Calu3 (cell line): ENCODE measurements at regions not wholly inside any gene's neighbourhood (a gene's known extent, or its start where the extent isn't known, plus 50 kb on each side); places are given as distances from the start of the nearest gene placed in this dataset.

Experiments used
- BruUV-seq: library from RNA; stranded (reverse); fragments of 400-500 nt; replicated peaks from 2 replicates; lab custom pipeline; 2021; lab: Mats Ljungman, UMichigan
- CTCF ChIA-PET: fragments of 300-600 bp; sonication (Branson Sonifier 250); formaldehyde crosslinking; loops from one replicate; lab custom pipeline; 2022; ENCODE audit warnings: antibody characterized with exemption; lab: Charles Lee
- DNase-seq: peaks from one replicate; pipeline ENCODE4 v3.0.0; 2022
- H3K27ac Mint-ChIP-seq: one replicate; pipeline ENCODE4 v1.8.0; 2022; ENCODE audit warnings: mixed read lengths; ENCODE audit not compliant: unreplicated experiment
- H3K27me3 Mint-ChIP-seq: one replicate; pipeline ENCODE4 v1.8.0; 2022; ENCODE audit warnings: mixed read lengths; ENCODE audit not compliant: unreplicated experiment
- H3K36me3 Mint-ChIP-seq: one replicate; pipeline ENCODE4 v1.8.0; 2022; ENCODE audit warnings: mild to moderate bottlenecking, moderate library complexity, mixed read lengths; ENCODE audit not compliant: insufficient read depth, unreplicated experiment
- H3K4me1 Mint-ChIP-seq: one replicate; pipeline ENCODE4 v1.8.0; 2022; ENCODE audit warnings: mild to moderate bottlenecking, low read depth, mixed read lengths; ENCODE audit not compliant: unreplicated experiment
- H3K4me3 Mint-ChIP-seq: one replicate; pipeline ENCODE4 v1.8.0; 2022; ENCODE audit warnings: mild to moderate bottlenecking, low read depth, moderate library complexity, mixed read lengths; ENCODE audit not compliant: unreplicated experiment
- H3K9me3 Mint-ChIP-seq: one replicate; pipeline ENCODE4 v1.8.0; 2022; ENCODE audit warnings: low read depth, mixed read lengths; ENCODE audit not compliant: unreplicated experiment
- intact Hi-C: fragments of 100-400 bp; cut with micrococcal nuclease; formaldehyde crosslinking; loops from one replicate; pipeline ENCODE4 v1.10.0; 2022; ENCODE audit not compliant: unreplicated experiment
- TF ChIP-seq, protein P1 (sequence below): fragments of 200-600 bp; IDR thresholded peaks from one replicate; pipeline ENCODE4 v1.8.0; 2022; ENCODE audit warnings: antibody characterized with exemption; ENCODE audit not compliant: unreplicated experiment

DNA sequence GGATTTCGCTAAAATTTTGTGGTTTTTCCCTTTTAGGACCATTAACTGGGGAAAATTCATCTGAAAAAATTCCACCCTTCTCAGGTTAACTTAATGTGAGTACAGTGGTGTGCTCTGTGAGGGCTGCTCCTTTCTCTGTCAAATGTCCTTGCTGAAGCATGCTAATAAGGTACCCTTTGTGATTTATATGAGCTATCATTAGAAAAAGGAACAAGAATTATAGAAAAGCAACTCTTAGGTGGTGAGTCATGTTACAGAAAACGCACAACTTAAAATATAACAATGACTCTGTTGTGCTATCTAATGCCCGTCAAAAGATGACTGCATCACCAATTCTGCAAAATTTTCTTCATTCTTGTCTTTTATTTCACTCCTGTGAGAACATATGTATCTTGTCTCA is 162.0 kb upstream of the MAGI2 start:
- BruUV-seq, result no TSS peak
- no peaks in the 10 kb centered on the region for H3K27me3 Mint-ChIP-seq
- H3K4me1 Mint-ChIP-seq, result peaks cover 15% of the 10 kb centered on the region
- CTCF ChIA-PET, result no interaction called here
- H3K27ac Mint-ChIP-seq, result no peak overlapping the region
- intact Hi-C loops, result no loop called here
- no peak for DNase-seq
- H3K36me3 Mint-ChIP-seq, result no peaks in the 10 kb centered on the region
- no peak overlapping the region for H3K4me3 Mint-ChIP-seq
- TF ChIP-seq, protein P1, sequence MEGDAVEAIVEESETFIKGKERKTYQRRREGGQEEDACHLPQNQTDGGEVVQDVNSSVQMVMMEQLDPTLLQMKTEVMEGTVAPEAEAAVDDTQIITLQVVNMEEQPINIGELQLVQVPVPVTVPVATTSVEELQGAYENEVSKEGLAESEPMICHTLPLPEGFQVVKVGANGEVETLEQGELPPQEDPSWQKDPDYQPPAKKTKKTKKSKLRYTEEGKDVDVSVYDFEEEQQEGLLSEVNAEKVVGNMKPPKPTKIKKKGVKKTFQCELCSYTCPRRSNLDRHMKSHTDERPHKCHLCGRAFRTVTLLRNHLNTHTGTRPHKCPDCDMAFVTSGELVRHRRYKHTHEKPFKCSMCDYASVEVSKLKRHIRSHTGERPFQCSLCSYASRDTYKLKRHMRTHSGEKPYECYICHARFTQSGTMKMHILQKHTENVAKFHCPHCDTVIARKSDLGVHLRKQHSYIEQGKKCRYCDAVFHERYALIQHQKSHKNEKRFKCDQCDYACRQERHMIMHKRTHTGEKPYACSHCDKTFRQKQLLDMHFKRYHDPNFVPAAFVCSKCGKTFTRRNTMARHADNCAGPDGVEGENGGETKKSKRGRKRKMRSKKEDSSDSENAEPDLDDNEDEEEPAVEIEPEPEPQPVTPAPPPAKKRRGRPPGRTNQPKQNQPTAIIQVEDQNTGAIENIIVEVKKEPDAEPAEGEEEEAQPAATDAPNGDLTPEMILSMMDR, result no peak
- H3K9me3 Mint-ChIP-seq, result no peaks in the 10 kb centered on the region

DNA sequence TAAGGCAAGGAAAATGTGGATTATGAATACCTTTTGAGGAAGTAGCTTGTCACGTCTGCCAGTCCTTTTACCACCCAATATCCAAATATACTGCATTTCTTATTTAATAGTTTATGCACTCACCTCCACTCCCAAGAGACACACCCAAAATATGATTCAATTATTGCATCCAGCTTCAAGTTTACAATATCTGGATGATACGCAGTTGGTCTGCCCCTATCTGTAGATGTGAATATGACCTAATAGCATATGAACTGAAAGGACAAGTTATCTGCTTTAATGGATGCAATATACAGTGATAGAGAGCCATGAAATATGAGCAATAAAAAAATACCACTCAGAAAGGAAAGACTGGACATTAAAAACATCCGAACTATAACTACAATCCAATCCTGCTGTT is 159.4 kb upstream of the MAGI2 start:
- H3K9me3 Mint-ChIP-seq, result no peaks in the 10 kb centered on the region
- intact Hi-C loops, result no loop called here
- no peaks in the 10 kb centered on the region for H3K27me3 Mint-ChIP-seq
- BruUV-seq, result no TSS peak
- H3K27ac Mint-ChIP-seq, result no peak overlapping the region
- no peak for DNase-seq
- no peaks in the 10 kb centered on the region for H3K36me3 Mint-ChIP-seq
- TF ChIP-seq, protein P1, result no peak
- no peak overlapping the region for H3K4me3 Mint-ChIP-seq
- peaks cover 9% of the 10 kb centered on the region for H3K4me1 Mint-ChIP-seq
- CTCF ChIA-PET, result interaction anchor here (0.6 kb wide), 1 partner anchor 26 kb away, joined by 3 read pairs; no protein-coding TSS in a partner anchor

DNA sequence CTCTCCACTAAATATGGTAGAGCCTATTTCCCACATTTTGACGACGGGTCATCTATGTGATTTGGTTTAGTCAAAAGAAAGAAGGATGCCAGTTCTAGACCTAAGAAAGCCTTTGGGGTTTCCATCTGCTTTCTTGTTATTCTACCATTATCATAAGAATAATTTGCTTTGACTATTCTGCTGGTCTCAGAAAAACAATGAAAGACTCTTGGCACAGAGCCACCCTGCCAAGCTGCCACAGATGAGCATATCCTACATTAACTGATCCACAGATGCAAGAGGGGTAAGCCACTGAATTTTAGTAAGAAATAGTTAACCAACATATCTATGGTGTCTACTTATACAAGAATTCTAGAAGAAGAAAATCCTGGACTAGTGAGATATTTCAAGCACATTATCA is 158.6 kb upstream of the MAGI2 start:
- TF ChIP-seq, protein P1, result no peak
- DNase-seq, result no peak
- BruUV-seq, result no TSS peak
- no peak overlapping the region for H3K4me3 Mint-ChIP-seq
- no peaks in the 10 kb centered on the region for H3K36me3 Mint-ChIP-seq
- no peak overlapping the region for H3K27ac Mint-ChIP-seq
- peaks cover 9% of the 10 kb centered on the region for H3K4me1 Mint-ChIP-seq
- intact Hi-C loops, result no loop called here
- CTCF ChIA-PET, result no interaction called here
- no peaks in the 10 kb centered on the region for H3K27me3 Mint-ChIP-seq
- no peaks in the 10 kb centered on the region for H3K9me3 Mint-ChIP-seq

DNA sequence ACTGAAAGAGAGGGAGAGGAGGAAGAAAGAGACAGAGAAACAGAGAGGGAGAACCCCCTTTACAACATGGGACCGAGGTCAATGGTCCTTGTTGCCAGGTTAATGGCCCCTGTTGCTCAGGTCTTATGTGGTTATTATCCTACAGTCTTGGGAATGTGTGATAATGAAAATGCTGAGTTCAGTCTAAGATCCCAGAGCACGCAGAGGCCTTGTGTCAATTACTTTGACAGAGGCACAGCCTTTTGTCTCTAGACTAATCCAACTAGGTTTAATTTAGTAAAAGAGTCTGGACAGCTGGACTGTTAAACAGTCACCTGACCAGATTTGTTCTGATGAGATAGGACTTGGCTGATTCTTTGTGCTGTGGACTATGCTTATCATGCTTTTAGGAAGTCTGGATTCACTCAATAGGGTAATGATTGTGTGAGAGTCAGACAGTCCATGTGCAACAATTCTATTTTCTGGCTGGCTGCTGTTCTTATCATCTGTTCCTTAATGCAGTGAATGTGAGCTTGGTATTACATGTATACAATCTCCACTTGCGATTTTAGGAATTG is 157.4 kb upstream of the MAGI2 start:
- BruUV-seq, result no TSS peak
- H3K9me3 Mint-ChIP-seq, result no peaks in the 10 kb centered on the region
- H3K27ac Mint-ChIP-seq, result peak overlapping the region; percentile 9
- H3K36me3 Mint-ChIP-seq, result no peaks in the 10 kb centered on the region
- H3K27me3 Mint-ChIP-seq, result no peaks in the 10 kb centered on the region
- TF ChIP-seq, protein P1, result no peak
- CTCF ChIA-PET, result no interaction called here
- DNase-seq, result no peak
- peaks cover 9% of the 10 kb centered on the region for H3K4me1 Mint-ChIP-seq
- H3K4me3 Mint-ChIP-seq, result no peak overlapping the region
- intact Hi-C loops, result no loop called here
